HepG2 (cell line): ENCODE measurements at regions not wholly inside any gene's neighbourhood (a gene's known extent, or its start where the extent isn't known, plus 50 kb on each side); places are given as distances from the start of the nearest gene placed in this dataset.

Source experiments
- ATAC-seq: fragments of 200-7000 bp; cut with Tn5 transposase; 3 replicates; pipeline ENCODE4 v1.9.1; 2020; ENCODE audit warnings: mild to moderate bottlenecking, moderate library complexity
- BruUV-seq: library from RNA; stranded (reverse); fragments of 400-500 nt; replicated peaks from 2 replicates; lab custom pipeline; 2021; lab: Mats Ljungman, UMichigan
- CTCF ChIA-PET: fragments of 300-600 bp; formaldehyde crosslinking; extraction: SDS; loops from one replicate; lab custom pipeline; 2021; ENCODE audit warnings: low total read pairs, inconsistent platforms, low intra/inter-chr PET ratio; lab: Yijun Ruan, JAX
- POLR2A ChIA-PET: fragments of 350-600 bp; sonication (Branson Sonifier 250); formaldehyde crosslinking; loops from one replicate; lab custom pipeline; 2020; ENCODE audit warnings: antibody characterized with exemption, inconsistent platforms; lab: Yijun Ruan, JAX
- DNase-seq: peaks from one replicate; pipeline ENCODE4 v3.0.0-alpha.2; 2015; ENCODE audit warnings: low spot score
- FAIRE-seq: peaks from 3 replicates; lab custom pipeline; 2011; peaks lifted over from hg19 to GRCh38; lab: Jason Lieb, UNC
- H2AFZ ChIP-seq: one replicate; pipeline ENCODE4 v1.6.1; 2011; ENCODE audit warnings: low read length, inconsistent platforms
- H3K27ac ChIP-seq: fragments of 300-600 bp; 3 replicates; pipeline ENCODE4 v1.8.0; 2011; ENCODE audit warnings: mixed run types, mild to moderate bottlenecking, mixed read lengths, low read length, inconsistent platforms; ENCODE audit not compliant: insufficient read depth; ENCODE audit errors: extremely low read length
- H3K27me3 ChIP-seq, 2 experiments: fragments of 200-600 bp in 1 of 2; 2 replicates in 1 of 2; 3 replicates in 1 of 2; pipeline versions ENCODE4 v1.6.0 to v1.8.0; 2011; ENCODE audit warnings: low read length in 2 of 2, mild to moderate bottlenecking in 2 of 2, moderate library complexity in 2 of 2, inconsistent platforms in 1 of 2; ENCODE audit not compliant: insufficient read depth in 2 of 2, control insufficient read depth in 1 of 2
- H3K36me3 ChIP-seq, 2 experiments: fragments of 200-600 bp in 1 of 2; replicated peaks in 1 of 2; 2 replicates in 1 of 2; 3 replicates in 1 of 2; pipeline versions ENCODE4 v1.5.1 to v1.8.0; 2011; ENCODE audit warnings: low read length in 2 of 2, inconsistent platforms in 1 of 2; ENCODE audit not compliant: insufficient read depth in 2 of 2, control insufficient read depth in 1 of 2
- H3K4me1 ChIP-seq: 2 replicates; pipeline ENCODE4 v1.5.1; 2012; ENCODE audit warnings: low read length, inconsistent platforms; ENCODE audit not compliant: insufficient read depth
- H3K4me2 ChIP-seq: 2 replicates; pipeline ENCODE4 v1.6.0; 2011; ENCODE audit warnings: low read depth, low read length, inconsistent platforms
- H3K4me3 ChIP-seq, 3 experiments: fragments of 200-600 bp in 1 of 3; sonication (generic), shearing (Covaris generic) in 1 of 3; replicated peaks in 1 of 3; 2 replicates each; pipeline ENCODE4 v1.5.1; 2011 to 2016; ENCODE audit warnings: low read length in 3 of 3, inconsistent platforms in 2 of 3, low read depth in 2 of 3, mild to moderate bottlenecking in 2 of 3, control low read depth in 1 of 3, mixed read lengths in 1 of 3; ENCODE audit not compliant: insufficient read depth in 1 of 3
- H3K79me2 ChIP-seq: one replicate; pipeline ENCODE4 v1.6.1; 2011; ENCODE audit warnings: low read length, inconsistent platforms; ENCODE audit not compliant: insufficient read depth
- H3K9ac ChIP-seq: 2 replicates; pipeline ENCODE4 v1.6.0; 2011; ENCODE audit warnings: mild to moderate bottlenecking, low read depth, low read length, inconsistent platforms; ENCODE audit not compliant: insufficient read depth
- H3K9me3 ChIP-seq: 2 replicates; pipeline ENCODE4 v1.5.1; 2012; ENCODE audit warnings: mild to moderate bottlenecking, low read length
- H4K20me1 ChIP-seq: 2 replicates; pipeline ENCODE4 v1.6.0; 2011; ENCODE audit warnings: inconsistent platforms, mild to moderate bottlenecking, low read length, moderate library complexity; ENCODE audit not compliant: insufficient read depth
- DMTF1 ChIP-seq: sonication (generic); formaldehyde crosslinking; IDR thresholded peaks from 2 replicates; pipeline ENCODE4 v1.4.0; 2020; ENCODE audit warnings: mild to moderate bottlenecking, missing genetic modification reagents
- ELK4 ChIP-seq: sonication (generic); formaldehyde crosslinking; IDR thresholded peaks from 2 replicates; pipeline ENCODE4 v1.9.0; 2021; ENCODE audit warnings: missing genetic modification reagents, borderline replicate concordance
- FOXO1 ChIP-seq: sonication (generic); formaldehyde crosslinking; IDR thresholded peaks from 2 replicates; pipeline ENCODE4 v1.4.0; 2020; ENCODE audit warnings: missing genetic modification reagents
- KLF12 ChIP-seq: sonication (generic); formaldehyde crosslinking; IDR thresholded peaks from 2 replicates; pipeline ENCODE4 v1.4.0; 2020; ENCODE audit warnings: missing genetic modification reagents, borderline replicate concordance
- MAX ChIP-seq: IDR thresholded peaks from 2 replicates; pipeline ENCODE4 v1.6.1; 2012; ENCODE audit warnings: inconsistent platforms
- NFYC ChIP-seq: IDR thresholded peaks from 2 replicates; pipeline ENCODE4 v1.6.1; 2016; ENCODE audit warnings: missing genetic modification reagents, missing compliant biosample characterization
- SAFB2 ChIP-seq: sonication (generic); formaldehyde crosslinking; IDR thresholded peaks from 2 replicates; pipeline ENCODE4 v1.5.1; 2020; ENCODE audit warnings: missing genetic modification reagents, low read depth, mild to moderate bottlenecking, borderline replicate concordance
- SAP130 ChIP-seq: IDR thresholded peaks from 2 replicates; pipeline ENCODE4 v1.6.1; 2016; ENCODE audit warnings: low read depth
- SP2 ChIP-seq: sonication (generic); formaldehyde crosslinking; IDR thresholded peaks from 2 replicates; pipeline ENCODE4 v1.5.1; 2020; ENCODE audit warnings: mild to moderate bottlenecking, missing genetic modification reagents
- ZNF207 ChIP-seq: fragments of 450-650 bp; IDR thresholded peaks from 2 replicates; pipeline ENCODE4 v1.6.1; 2016; ENCODE audit warnings: antibody characterized with exemption, borderline replicate concordance
- ZNF329 ChIP-seq: sonication (generic); formaldehyde crosslinking; IDR thresholded peaks from 2 replicates; pipeline ENCODE4 v1.9.0; 2021; ENCODE audit warnings: low read depth, mild to moderate bottlenecking, missing genetic modification reagents
- ZNF616 ChIP-seq: sonication (generic); formaldehyde crosslinking; IDR thresholded peaks from 2 replicates; pipeline ENCODE4 v1.5.0; 2020; ENCODE audit warnings: low read depth, mild to moderate bottlenecking, missing genetic modification reagents
- ZNF766 ChIP-seq: sonication (generic); formaldehyde crosslinking; IDR thresholded peaks from 2 replicates; pipeline ENCODE4 v1.5.0; 2020; ENCODE audit warnings: missing genetic modification reagents, borderline replicate concordance
- ZUFSP ChIP-seq: sonication (generic); formaldehyde crosslinking; IDR thresholded peaks from 2 replicates; pipeline ENCODE4 v1.9.0; 2021; ENCODE audit warnings: missing genetic modification reagents, mild to moderate bottlenecking, borderline replicate concordance
- WGBS: methylation state at CpG from one replicate; pipeline ENCODE4 v1.1.6; 2017; ENCODE audit warnings: low lambda C conversion rate; 5-methylcytosine and 5-hydroxymethylcytosine counted together
- in situ Hi-C: cut with HindIII; loops from 2 replicates; pipeline ENCODE4 v1.10.0; 2017; ENCODE audit warnings: low pct_unique_long_range_greater_than_20kb; ENCODE audit not compliant: extremely low pct_ligation_motif_present
- intact Hi-C: fragments of 100-400 bp; cut with micrococcal nuclease; formaldehyde crosslinking; loops from one replicate; pipeline ENCODE4 v1.10.0; 2022; ENCODE audit not compliant: unreplicated experiment

GRCh38 chr15:98120561-98120960 is 160.1 kb downstream of the ARRDC4 start:
- no peaks in the 10 kb centered on the region for H3K4me1 ChIP-seq
- ChIA-PET POLR2A (no interaction called here), CTCF (no interaction called here)
- WGBS = 16% methylated on average over 3 of the region's 3 CpGs
- in situ Hi-C loops (no loop called here), intact Hi-C loops (no loop called here)
- H2AFZ ChIP-seq = no peak overlapping the region
- H3K27ac ChIP-seq = no peak overlapping the region
- no TSS peak for BruUV-seq
- TF ChIP-seq KLF12 (CRISPR knock-in tag) (no peak), NFYC (CRISPR knock-in tag) (no peak), SP2 (CRISPR knock-in tag) (no peak), ZNF207 (no peak), SAP130 (CRISPR knock-in tag) (no peak), ZUFSP (CRISPR knock-in tag) (no peak)
- TF ChIP-seq, all 625 proteins: peak for 0
- Histone ChIP-seq H3K27me3 (peaks cover 0 to 4% of the 10 kb centered on the region in 2 experiments; a peak in 1 of 5 replicates), H3K9ac (no peak overlapping the region), H3K36me3 (no peaks in the 10 kb centered on the region), H3K79me2 (no peaks in the 10 kb centered on the region), H3K4me3 (no peak overlapping the region), H4K20me1 (no peaks in the 10 kb centered on the region), H3K9me3 (no peaks in the 10 kb centered on the region), H3K4me2 (no peak overlapping the region)
- ATAC-seq = no peak
- no peak for FAIRE-seq
- DNase-seq = no peak

GRCh38 chr15:98121536-98121935 is 161.0 kb downstream of the ARRDC4 start:
- Histone ChIP-seq H4K20me1 (no peaks in the 10 kb centered on the region), H3K36me3 (no peaks in the 10 kb centered on the region), H3K27me3 (peaks cover 0 to 6% of the 10 kb centered on the region in 2 experiments; a peak in 1 of 5 replicates), H3K4me3 (no peak overlapping the region), H3K79me2 (no peaks in the 10 kb centered on the region), H3K27ac (no peak overlapping the region), H3K4me1 (no peaks in the 10 kb centered on the region), H2AFZ (no peak overlapping the region), H3K9ac (no peak overlapping the region), H3K9me3 (no peaks in the 10 kb centered on the region), H3K4me2 (no peak overlapping the region)
- no peak for FAIRE-seq
- intact Hi-C loops = no loop called here
- CTCF ChIA-PET = no interaction called here
- BruUV-seq = no TSS peak
- in situ Hi-C loops = no loop called here
- no peak for DNase-seq
- POLR2A ChIA-PET = no interaction called here
- ATAC-seq = no peak
- WGBS = 8% methylated on average over 5 of the region's 5 CpGs
- no peak for TF ChIP-seq ZNF766 (CRISPR knock-in tag)
- no peak for TF ChIP-seq SAFB2
- no peak for TF ChIP-seq MAX
- no peak for TF ChIP-seq ZNF329 (CRISPR knock-in tag)
- no peak for TF ChIP-seq DMTF1
- no peak for TF ChIP-seq FOXO1 (CRISPR knock-in tag)
- TF ChIP-seq ELK4 (CRISPR knock-in tag) = no peak
- TF ChIP-seq ZNF616 (CRISPR knock-in tag) = no peak
